Loucy (cell line): ENCODE measurements at regions not wholly inside any gene's neighbourhood (a gene's known extent, or its start where the extent isn't known, plus 50 kb on each side); places are given as distances from the start of the nearest gene placed in this dataset.

Source experiments
- H2AFZ ChIP-seq: fragments of 200-600 bp; sonication (generic); 2 replicates; pipeline ENCODE4 v1.6.0; 2016; ENCODE audit warnings: antibody characterized with exemption, mild to moderate bottlenecking, low read length, moderate library complexity
- H3F3A ChIP-seq: fragments of 200-600 bp; 2 replicates; pipeline ENCODE4 v1.6.0; 2016; ENCODE audit warnings: antibody characterized with exemption, low read depth, mild to moderate bottlenecking
- H3K27me3 ChIP-seq: fragments of 200-600 bp; sonication (generic); 2 replicates; pipeline ENCODE4 v1.6.1; 2014; ENCODE audit warnings: low read length, mild to moderate bottlenecking; ENCODE audit not compliant: insufficient read depth, poor library complexity, severe bottlenecking
- H3K36me3 ChIP-seq: fragments of 200-600 bp; sonication (generic); 2 replicates; pipeline ENCODE4 v1.6.1; 2016; ENCODE audit warnings: low read length; ENCODE audit not compliant: insufficient read depth
- H3K4me1 ChIP-seq: fragments of 200-600 bp; sonication (generic); 2 replicates; pipeline ENCODE4 v1.5.1; 2014; ENCODE audit warnings: low read length, mild to moderate bottlenecking; ENCODE audit not compliant: insufficient read depth, poor library complexity, severe bottlenecking
- H3K4me2 ChIP-seq: fragments of 200-600 bp; sonication (generic); 2 replicates; pipeline ENCODE4 v1.6.0; 2014; ENCODE audit warnings: antibody characterized with exemption, low read length, low read depth, mild to moderate bottlenecking; ENCODE audit not compliant: poor library complexity, severe bottlenecking
- H3K4me3 ChIP-seq: fragments of 200-600 bp; sonication (generic); 2 replicates; pipeline ENCODE4 v1.5.1; 2014; ENCODE audit warnings: low read length, mild to moderate bottlenecking, mixed read lengths; ENCODE audit not compliant: poor library complexity, severe bottlenecking
- H3K79me2 ChIP-seq: fragments of 200-600 bp; sonication (generic); 2 replicates; pipeline ENCODE4 v1.6.1; 2014; ENCODE audit warnings: low read length; ENCODE audit not compliant: insufficient read depth
- H3K9ac ChIP-seq: fragments of 200-600 bp; sonication (generic); 2 replicates; pipeline ENCODE4 v1.6.0; 2014; ENCODE audit warnings: mild to moderate bottlenecking, low read depth, low read length, moderate library complexity; ENCODE audit not compliant: poor library complexity, severe bottlenecking
- H3K9me2 ChIP-seq: fragments of 200-600 bp; sonication (generic); replicated peaks from 2 replicates; pipeline ENCODE4 v1.6.1; 2016; ENCODE audit warnings: low read depth, low read length, mixed read lengths
- H3K9me3 ChIP-seq: fragments of 200-600 bp; sonication (generic); 2 replicates; pipeline ENCODE4 v1.6.1; 2014; ENCODE audit warnings: mild to moderate bottlenecking, antibody characterized with exemption, low read length, low read depth; ENCODE audit not compliant: insufficient read depth
- H4K20me1 ChIP-seq: fragments of 200-600 bp; sonication (generic); 2 replicates; pipeline ENCODE4 v1.6.0; 2014; ENCODE audit warnings: antibody characterized with exemption, low read length, mild to moderate bottlenecking; ENCODE audit not compliant: insufficient read depth, poor library complexity, severe bottlenecking
- EZH2phosphoT487 ChIP-seq: fragments of 200-600 bp; IDR thresholded peaks from 2 replicates; pipeline ENCODE4 v1.6.1; 2018; ENCODE audit warnings: antibody characterized with exemption, mild to moderate bottlenecking, moderate library complexity, borderline replicate concordance
- TF ChIP-seq, protein P1 (sequence below): fragments of 200-600 bp; sonication (generic); conservative IDR thresholded peaks from 2 replicates; pipeline ENCODE4 v1.5.1; 2014; ENCODE audit warnings: mild to moderate bottlenecking, antibody characterized with exemption, low read length

DNA sequence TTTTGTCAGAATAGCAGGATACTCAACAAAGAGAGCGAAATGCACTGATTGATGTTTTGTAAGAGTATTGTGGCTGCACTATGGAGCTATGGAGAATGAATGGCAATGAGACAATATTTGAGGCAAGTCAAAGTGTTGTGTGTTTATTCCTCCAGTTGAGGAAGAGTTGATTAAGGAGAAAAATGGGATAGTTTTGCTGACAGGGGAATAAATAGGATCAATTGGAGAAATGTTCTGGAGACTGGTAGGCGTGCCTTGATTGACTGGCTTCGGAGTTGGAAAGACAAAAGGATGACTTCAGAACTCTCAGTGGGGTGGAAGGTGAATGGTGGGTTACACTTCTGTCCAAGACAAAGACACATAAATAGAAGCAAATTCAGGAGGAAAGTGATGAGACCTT is 1254.9 kb upstream of the TMEM132C start:
- no peak overlapping the region for H2AFZ ChIP-seq
- H3K79me2 ChIP-seq = no peaks in the 10 kb centered on the region
- no peaks in the 10 kb centered on the region for H3K4me1 ChIP-seq
- H3K27me3 ChIP-seq = no peaks in the 10 kb centered on the region
- no peak overlapping the region for H3K9ac ChIP-seq
- TF ChIP-seq, protein P1, sequence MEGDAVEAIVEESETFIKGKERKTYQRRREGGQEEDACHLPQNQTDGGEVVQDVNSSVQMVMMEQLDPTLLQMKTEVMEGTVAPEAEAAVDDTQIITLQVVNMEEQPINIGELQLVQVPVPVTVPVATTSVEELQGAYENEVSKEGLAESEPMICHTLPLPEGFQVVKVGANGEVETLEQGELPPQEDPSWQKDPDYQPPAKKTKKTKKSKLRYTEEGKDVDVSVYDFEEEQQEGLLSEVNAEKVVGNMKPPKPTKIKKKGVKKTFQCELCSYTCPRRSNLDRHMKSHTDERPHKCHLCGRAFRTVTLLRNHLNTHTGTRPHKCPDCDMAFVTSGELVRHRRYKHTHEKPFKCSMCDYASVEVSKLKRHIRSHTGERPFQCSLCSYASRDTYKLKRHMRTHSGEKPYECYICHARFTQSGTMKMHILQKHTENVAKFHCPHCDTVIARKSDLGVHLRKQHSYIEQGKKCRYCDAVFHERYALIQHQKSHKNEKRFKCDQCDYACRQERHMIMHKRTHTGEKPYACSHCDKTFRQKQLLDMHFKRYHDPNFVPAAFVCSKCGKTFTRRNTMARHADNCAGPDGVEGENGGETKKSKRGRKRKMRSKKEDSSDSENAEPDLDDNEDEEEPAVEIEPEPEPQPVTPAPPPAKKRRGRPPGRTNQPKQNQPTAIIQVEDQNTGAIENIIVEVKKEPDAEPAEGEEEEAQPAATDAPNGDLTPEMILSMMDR = no peak
- TF ChIP-seq EZH2phosphoT487 = no peak
- no peaks in the 10 kb centered on the region for H3F3A ChIP-seq
- no peaks in the 10 kb centered on the region for H3K9me2 ChIP-seq
- H3K9me3 ChIP-seq = no peaks in the 10 kb centered on the region
- no peaks in the 10 kb centered on the region for H3K36me3 ChIP-seq
- no peaks in the 10 kb centered on the region for H4K20me1 ChIP-seq
- H3K4me2 ChIP-seq = no peak overlapping the region
- no peak overlapping the region for H3K4me3 ChIP-seq

DNA sequence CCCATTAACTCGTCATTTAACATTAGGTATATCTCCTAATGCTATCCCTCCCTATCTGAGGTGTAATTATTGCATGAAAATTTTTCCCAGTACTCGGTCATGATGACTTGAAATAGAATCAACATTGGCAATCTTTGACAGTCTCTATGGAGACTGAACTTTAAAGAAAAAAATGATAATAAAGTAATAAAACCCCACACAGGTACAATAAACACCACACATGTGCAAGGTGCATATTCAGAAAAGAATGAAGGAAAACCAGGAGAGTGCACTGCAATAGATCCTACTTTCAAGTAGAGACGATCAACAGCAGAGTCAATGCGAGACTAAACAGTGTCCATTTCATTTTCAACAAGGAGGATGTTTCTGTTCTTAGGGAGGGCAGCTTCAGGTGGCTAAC is 1253.8 kb upstream of the TMEM132C start:
- no peaks in the 10 kb centered on the region for H3F3A ChIP-seq
- H2AFZ ChIP-seq = no peak overlapping the region
- no peak overlapping the region for H3K4me3 ChIP-seq
- H3K4me1 ChIP-seq = no peaks in the 10 kb centered on the region
- no peaks in the 10 kb centered on the region for H3K27me3 ChIP-seq
- H3K9me3 ChIP-seq = no peaks in the 10 kb centered on the region
- H3K36me3 ChIP-seq = no peaks in the 10 kb centered on the region
- H3K9ac ChIP-seq = no peak overlapping the region
- no peaks in the 10 kb centered on the region for H3K79me2 ChIP-seq
- H3K9me2 ChIP-seq = no peaks in the 10 kb centered on the region
- H4K20me1 ChIP-seq = no peaks in the 10 kb centered on the region
- no peak overlapping the region for H3K4me2 ChIP-seq
- TF ChIP-seq, protein P1 = no peak

- H3K4me1 ChIP-seq = no peaks in the 10 kb centered on the region
- no peak overlapping the region for H2AFZ ChIP-seq
- TF ChIP-seq, protein P1 = no peak
- TF ChIP-seq EZH2phosphoT487 = no peak
- no peak overlapping the region for H3K4me3 ChIP-seq
- H3F3A ChIP-seq = no peaks in the 10 kb centered on the region
- no peak overlapping the region for H3K9ac ChIP-seq
- H3K36me3 ChIP-seq = no peaks in the 10 kb centered on the region
- H3K27me3 ChIP-seq = no peaks in the 10 kb centered on the region
- no peaks in the 10 kb centered on the region for H3K79me2 ChIP-seq
- H3K9me3 ChIP-seq = no peaks in the 10 kb centered on the region
- H4K20me1 ChIP-seq = no peaks in the 10 kb centered on the region
- H3K9me2 ChIP-seq = no peaks in the 10 kb centered on the region
- no peak overlapping the region for H3K4me2 ChIP-seq
Observed at GRCh38 chr12:127014079-127014478, 1252.9 kb upstream of the TMEM132C start.
